ENCODE measurements at regions not wholly inside any gene's neighbourhood (a gene's known extent, or its start where the extent isn't known, plus 50 kb on each side); places are given as distances from the start of the nearest gene placed in this dataset.

- no peaks in the 10 kb centered on the region for H3K27me3 ChIP-seq (ENCODE audit: control insufficient read depth, insufficient read depth, low read length)
- DNase-seq (ENCODE audit: low read depth): no peak
These were observed 73.7 kb upstream of the MTAP start for GRCh38 chr9:21728781-21729180.

GRCh38 chr9:21729648-21730047 lies 72.8 kb upstream of the MTAP start:
- no peaks in the 10 kb centered on the region for H3K27me3 ChIP-seq (ENCODE audit: control insufficient read depth, insufficient read depth, low read length)
- DNase-seq (ENCODE audit: low read depth): no peak
- TF ChIP-seq CTCF (IDR thresholded peaks at IDR 0.05; ENCODE audit: insufficient read depth, low read length, poor library complexity, severe bottlenecking): no peak
- H3K4me3 ChIP-seq (ENCODE audit: low read depth, low read length): no peak overlapping the region
- H3K36me3 ChIP-seq (ENCODE audit: control insufficient read depth, insufficient read depth, low read length): no peaks in the 10 kb centered on the region

More at GRCh38 chr9:21728781-21729180, 73.7 kb upstream of the MTAP start:
- TF ChIP-seq CTCF (IDR thresholded peaks at IDR 0.05; ENCODE audit: insufficient read depth, low read length, poor library complexity, severe bottlenecking): no peak
- Histone ChIP-seq H3K36me3 (ENCODE audit: control insufficient read depth, insufficient read depth, low read length) (no peaks in the 10 kb centered on the region), H3K4me3 (ENCODE audit: low read depth, low read length) (no peak overlapping the region)

DNA sequence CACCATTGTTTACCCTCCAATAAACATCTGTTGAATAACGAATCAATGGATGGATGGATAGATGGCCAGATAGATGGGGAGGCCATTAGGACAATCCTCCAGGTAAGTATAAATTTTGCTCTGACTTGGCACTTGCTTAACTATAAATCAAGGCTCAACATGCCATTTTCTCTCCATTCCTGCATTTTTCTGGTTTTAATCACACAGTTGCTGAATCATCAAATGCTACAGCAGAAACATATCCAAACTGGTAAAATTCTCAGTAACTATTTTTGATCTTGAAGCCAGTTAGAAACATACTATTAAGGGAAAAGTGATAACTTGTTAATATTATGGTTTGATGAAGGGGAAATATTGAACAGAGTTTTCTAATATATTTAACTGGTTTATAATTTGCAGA lies 71.5 kb upstream of the MTAP start:
- DNase-seq (ENCODE audit: low read depth): no peak
- no peak for TF ChIP-seq CTCF (IDR thresholded peaks at IDR 0.05; ENCODE audit: insufficient read depth, low read length, poor library complexity, severe bottlenecking)

DNA sequence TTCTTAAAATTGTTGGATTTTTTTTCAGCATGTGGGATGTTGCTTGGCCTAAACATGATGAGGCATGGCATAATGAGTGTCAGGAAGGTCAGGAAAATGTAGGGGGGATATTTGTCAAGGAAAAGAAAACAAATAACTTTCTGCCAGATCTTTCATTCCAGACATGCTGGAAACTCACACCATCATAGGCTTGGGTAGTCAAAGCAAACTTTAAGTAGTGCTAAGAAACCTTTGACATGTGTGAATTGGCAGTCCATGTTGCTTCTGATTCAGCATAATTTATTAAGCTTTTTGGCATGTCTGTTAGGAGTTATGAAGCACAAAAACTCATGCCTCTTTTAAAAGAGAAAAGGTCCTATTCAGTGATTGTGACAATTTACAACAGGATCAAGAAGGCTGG lies 61.3 kb upstream of the MTAP start:
- no peak for TF ChIP-seq CTCF (IDR thresholded peaks at IDR 0.05; ENCODE audit: insufficient read depth, low read length, poor library complexity, severe bottlenecking)
- no peaks in the 10 kb centered on the region for H3K36me3 ChIP-seq (ENCODE audit: control insufficient read depth, insufficient read depth, low read length)
- H3K4me3 ChIP-seq (ENCODE audit: low read depth, low read length): no peak overlapping the region
- no peak for DNase-seq (ENCODE audit: low read depth)
- no peaks in the 10 kb centered on the region for H3K27me3 ChIP-seq (ENCODE audit: control insufficient read depth, insufficient read depth, low read length)

More for the DNA sequence above, 71.5 kb upstream of the MTAP start:
- Histone ChIP-seq H3K27me3 (ENCODE audit: control insufficient read depth, insufficient read depth, low read length) (no peaks in the 10 kb centered on the region), H3K4me3 (ENCODE audit: low read depth, low read length) (no peak overlapping the region), H3K36me3 (ENCODE audit: control insufficient read depth, insufficient read depth, low read length) (no peaks in the 10 kb centered on the region)

DNA sequence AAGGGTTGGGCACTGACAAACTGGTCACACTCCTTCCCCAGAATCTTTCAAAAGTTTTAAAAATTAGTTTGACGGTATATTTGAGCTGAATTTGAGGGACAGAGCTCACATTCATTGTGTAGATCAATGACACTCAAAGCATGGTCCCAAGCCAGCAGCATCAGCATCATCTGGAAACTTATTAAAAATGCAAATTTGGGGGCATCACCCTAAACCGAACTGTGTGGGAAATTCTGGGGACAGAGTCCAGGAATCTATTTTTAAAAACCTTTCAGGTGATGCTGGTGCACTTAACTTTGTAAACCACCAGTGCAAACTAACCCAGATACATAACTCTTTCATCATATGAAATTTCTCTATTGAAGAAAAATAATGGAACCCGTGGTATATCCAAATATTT lies 58.1 kb upstream of the MTAP start:
- no peak for DNase-seq (ENCODE audit: low read depth)
- no peaks in the 10 kb centered on the region for H3K36me3 ChIP-seq (ENCODE audit: control insufficient read depth, insufficient read depth, low read length)
- no peaks in the 10 kb centered on the region for H3K27me3 ChIP-seq (ENCODE audit: control insufficient read depth, insufficient read depth, low read length)
- H3K4me3 ChIP-seq (ENCODE audit: low read depth, low read length): no peak overlapping the region
- TF ChIP-seq CTCF (IDR thresholded peaks at IDR 0.05; ENCODE audit: insufficient read depth, low read length, poor library complexity, severe bottlenecking): no peak

DNA sequence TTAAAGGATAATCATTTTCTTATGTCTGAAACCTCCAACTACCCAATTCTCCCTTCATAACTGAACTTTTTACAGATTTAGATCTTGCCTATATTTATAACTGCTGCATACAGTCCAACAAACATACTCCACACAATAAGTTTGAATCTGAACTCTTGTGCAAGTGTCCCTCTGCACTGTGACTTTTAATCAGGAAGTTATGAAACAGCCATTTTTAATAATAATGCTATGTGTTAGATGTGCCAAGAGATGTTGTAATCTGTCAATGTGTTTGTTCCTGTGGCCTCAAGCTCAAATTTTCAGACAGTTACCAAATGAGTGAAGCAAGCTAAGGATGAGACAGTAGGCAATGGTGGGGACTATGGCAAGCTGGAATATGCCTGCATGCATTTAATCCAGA lies 57.6 kb upstream of the MTAP start:
- no peaks in the 10 kb centered on the region for H3K36me3 ChIP-seq (ENCODE audit: control insufficient read depth, insufficient read depth, low read length)
- no peak for DNase-seq (ENCODE audit: low read depth)
- H3K27me3 ChIP-seq (ENCODE audit: control insufficient read depth, insufficient read depth, low read length): no peaks in the 10 kb centered on the region
- no peak for TF ChIP-seq CTCF (IDR thresholded peaks at IDR 0.05; ENCODE audit: insufficient read depth, low read length, poor library complexity, severe bottlenecking)
- H3K4me3 ChIP-seq (ENCODE audit: low read depth, low read length): no peak overlapping the region
